NT2/D1 (cell line): ENCODE measurements at regions not wholly inside any gene's neighbourhood (a gene's known extent, or its start where the extent isn't known, plus 50 kb on each side); places are given as distances from the start of the nearest gene placed in this dataset.

ENCODE experiments used
- YY1 ChIP-seq: IDR thresholded peaks from 2 replicates; pipeline ENCODE4 v1.6.1; 2011; ENCODE audit not compliant: insufficient read length, insufficient read depth
- ZNF274 ChIP-seq: IDR thresholded peaks from 2 replicates; pipeline ENCODE4 v1.6.1; 2011; ENCODE audit warnings: mild to moderate bottlenecking, low read depth, low read length

GRCh38 chr6:9612489-9612888 is 802.4 kb downstream of the TFAP2A start:
- TF ChIP-seq YY1 (no peak), ZNF274 (no peak)
